Stimulated activated naive B cell treated with anti-CD40 and anti-IgM and Interleukin-4, amounts not matched to agents 10 μg/mL and 1 μg/mL and 100 μg/mL, for 72 hours (primary cell): ENCODE measurements at regions not wholly inside any gene's neighbourhood (a gene's known extent, or its start where the extent isn't known, plus 50 kb on each side); places are given as distances from the start of the nearest gene placed in this dataset.

Experiments used
- ATAC-seq, 2 donors: fragments of 150-1000 bp; cut with Tn5 transposase; replicated peaks; 2 replicates each; pipeline ENCODE4 v1.10.0; 2021; ENCODE audit warnings: moderate library complexity in 1 of 2
- DNase-seq: peaks from one replicate; pipeline ENCODE4 v3.0.0; 2021
- H3K27ac Mint-ChIP-seq: one replicate; pipeline ENCODE4 v1.8.0; 2022; ENCODE audit warnings: mild to moderate bottlenecking, mixed read lengths
- H3K27me3 Mint-ChIP-seq, 2 donors: one replicate each; pipeline ENCODE4 v1.8.0; 2022; ENCODE audit warnings: mixed read lengths in 2 of 2
- H3K36me3 Mint-ChIP-seq, 2 donors: one replicate each; pipeline ENCODE4 v1.8.0; 2022; ENCODE audit warnings: mixed read lengths in 2 of 2, mild to moderate bottlenecking in 1 of 2
- H3K4me1 Mint-ChIP-seq, 2 donors: one replicate each; pipeline ENCODE4 v1.8.0; 2022; ENCODE audit warnings: mixed read lengths in 2 of 2, mild to moderate bottlenecking in 1 of 2
- H3K4me3 Mint-ChIP-seq, 2 donors: one replicate each; pipeline ENCODE4 v1.8.0; 2022; ENCODE audit warnings: mild to moderate bottlenecking in 2 of 2, mixed read lengths in 2 of 2, moderate library complexity in 1 of 2
- H3K9me3 Mint-ChIP-seq, 2 donors: one replicate each; pipeline ENCODE4 v1.8.0; 2022; ENCODE audit warnings: mixed read lengths in 2 of 2, mild to moderate bottlenecking in 1 of 2

- Mint-ChIP-seq H3K4me3 (no peak overlapping the region), H3K9me3 (peaks cover 4 to 7% of the 10 kb centered on the region in 2 donors), H3K36me3 (no peaks in the 10 kb centered on the region), H3K27ac (no peak overlapping the region), H3K4me1 (no peaks in the 10 kb centered on the region), H3K27me3 (no peaks in the 10 kb centered on the region)
- ATAC-seq (no peak), DNase-seq (no peak)
These were observed 406.6 kb downstream of the FAM170A start for GRCh38 chr5:120035815-120036577.

DNA sequence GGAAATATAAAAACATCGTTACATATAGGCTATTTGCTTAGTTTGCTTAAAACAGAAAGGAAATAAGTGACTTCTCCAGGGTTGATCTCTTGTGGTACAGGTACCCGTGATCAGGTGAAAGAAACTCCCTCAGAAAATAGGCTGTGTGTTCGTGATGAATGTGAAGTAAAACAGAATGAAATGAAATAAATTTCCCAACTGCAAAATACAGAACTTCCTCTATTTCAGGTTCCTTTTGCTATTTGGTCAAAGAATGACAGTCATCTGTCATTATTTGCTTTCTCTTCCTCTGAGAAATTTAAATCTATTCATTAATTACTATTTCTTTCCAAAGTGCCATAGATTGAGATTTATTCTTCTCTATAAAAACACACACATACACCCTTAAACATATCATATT is 408.1 kb downstream of the FAM170A start:
- no peak overlapping the region for H3K4me3 Mint-ChIP-seq
- H3K27ac Mint-ChIP-seq: no peak overlapping the region
- no peaks in the 10 kb centered on the region for H3K36me3 Mint-ChIP-seq
- ATAC-seq: no peak
- DNase-seq: no peak
- peaks cover 4 to 7% of the 10 kb centered on the region in 2 donors for H3K9me3 Mint-ChIP-seq
- no peaks in the 10 kb centered on the region for H3K4me1 Mint-ChIP-seq
- no peaks in the 10 kb centered on the region for H3K27me3 Mint-ChIP-seq

GRCh38 chr5:120039111-120039510 is 409.8 kb downstream of the FAM170A start:
- no peak for ATAC-seq
- DNase-seq: no peak
- no peaks in the 10 kb centered on the region for H3K9me3 Mint-ChIP-seq
- H3K27ac Mint-ChIP-seq: no peak overlapping the region
- H3K4me3 Mint-ChIP-seq: no peak overlapping the region
- H3K36me3 Mint-ChIP-seq: no peaks in the 10 kb centered on the region
- H3K4me1 Mint-ChIP-seq: no peaks in the 10 kb centered on the region
- H3K27me3 Mint-ChIP-seq: no peaks in the 10 kb centered on the region

- no peak for DNase-seq
- Mint-ChIP-seq H3K4me3 (no peak overlapping the region), H3K4me1 (no peaks in the 10 kb centered on the region), H3K27me3 (no peaks in the 10 kb centered on the region), H3K27ac (no peak overlapping the region), H3K9me3 (no peaks in the 10 kb centered on the region), H3K36me3 (no peaks in the 10 kb centered on the region)
- ATAC-seq: no peak
These were observed 414.1 kb downstream of the FAM170A start for GRCh38 chr5:120043431-120043830.

GRCh38 chr5:120052916-120053828 is 410.9 kb upstream of the PRR16 start:
- Mint-ChIP-seq H3K36me3 (no peaks in the 10 kb centered on the region), H3K27me3 (no peaks in the 10 kb centered on the region), H3K4me1 (no peaks in the 10 kb centered on the region), H3K4me3 (no peak overlapping the region), H3K9me3 (no peaks in the 10 kb centered on the region), H3K27ac (no peak overlapping the region)
- ATAC-seq (no peak), DNase-seq (no peak)

GRCh38 chr5:120053841-120054240 is 410.3 kb upstream of the PRR16 start:
- DNase-seq (no peak), ATAC-seq (no peak)
- no peak overlapping the region for H3K4me3 Mint-ChIP-seq
- H3K9me3 Mint-ChIP-seq: no peaks in the 10 kb centered on the region
- H3K27me3 Mint-ChIP-seq: no peaks in the 10 kb centered on the region
- no peak overlapping the region for H3K27ac Mint-ChIP-seq
- H3K36me3 Mint-ChIP-seq: no peaks in the 10 kb centered on the region
- H3K4me1 Mint-ChIP-seq: no peaks in the 10 kb centered on the region

DNA sequence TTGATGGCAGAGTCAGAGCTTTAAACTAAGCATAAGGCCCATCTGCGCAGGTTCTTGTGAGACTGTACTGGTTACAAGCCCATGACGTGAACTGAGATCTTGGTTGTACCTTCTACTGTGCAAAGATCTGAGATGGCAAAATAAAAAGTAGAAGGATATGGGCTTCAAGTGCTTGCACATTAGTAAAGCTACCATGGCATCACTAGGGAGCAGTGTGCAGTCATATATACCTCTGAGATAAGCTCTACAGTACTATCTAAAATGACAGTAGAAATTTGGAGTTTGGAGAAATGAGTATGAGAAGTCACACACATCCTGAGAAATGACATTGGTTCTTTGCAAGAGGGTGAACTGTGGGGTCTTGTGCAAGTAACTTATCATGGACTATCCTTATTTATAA is 408.2 kb upstream of the PRR16 start:
- no peaks in the 10 kb centered on the region for H3K9me3 Mint-ChIP-seq
- no peaks in the 10 kb centered on the region for H3K4me1 Mint-ChIP-seq
- H3K4me3 Mint-ChIP-seq: no peak overlapping the region
- peak; percentile 51 to 59 for ATAC-seq
- DNase-seq: no peak
- H3K27me3 Mint-ChIP-seq: no peaks in the 10 kb centered on the region
- no peaks in the 10 kb centered on the region for H3K36me3 Mint-ChIP-seq
- no peak overlapping the region for H3K27ac Mint-ChIP-seq

DNA sequence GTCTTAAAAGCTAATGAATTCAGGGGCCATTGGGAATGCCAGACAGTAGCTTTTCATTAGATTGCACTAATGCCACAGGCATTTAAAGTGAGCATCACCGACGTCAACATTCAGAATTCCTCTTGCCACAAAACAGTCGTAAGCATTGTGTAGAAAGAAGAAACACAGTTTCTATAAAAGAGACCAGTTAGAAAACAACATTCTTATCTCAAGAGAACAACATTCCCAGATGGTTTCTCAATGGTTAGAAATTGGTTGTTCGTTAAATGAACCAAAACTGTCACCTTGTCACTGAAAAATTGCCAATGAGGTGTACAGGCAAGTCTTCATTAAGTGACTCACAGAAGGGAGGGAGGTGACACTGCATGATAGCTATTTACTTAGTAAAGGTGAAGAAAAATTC is 401.6 kb upstream of the PRR16 start:
- H3K4me3 Mint-ChIP-seq: no peak overlapping the region
- ATAC-seq (no peak), DNase-seq (no peak)
- H3K36me3 Mint-ChIP-seq: no peaks in the 10 kb centered on the region
- H3K27me3 Mint-ChIP-seq: no peaks in the 10 kb centered on the region
- H3K27ac Mint-ChIP-seq: no peak overlapping the region
- H3K9me3 Mint-ChIP-seq: no peaks in the 10 kb centered on the region
- no peaks in the 10 kb centered on the region for H3K4me1 Mint-ChIP-seq

- no peak overlapping the region for H3K4me3 Mint-ChIP-seq
- H3K9me3 Mint-ChIP-seq: no peaks in the 10 kb centered on the region
- H3K27me3 Mint-ChIP-seq: no peaks in the 10 kb centered on the region
- no peak overlapping the region for H3K27ac Mint-ChIP-seq
- H3K4me1 Mint-ChIP-seq: no peaks in the 10 kb centered on the region
- ATAC-seq (no peak), DNase-seq (no peak)
- no peaks in the 10 kb centered on the region for H3K36me3 Mint-ChIP-seq
These were observed 391.9 kb upstream of the PRR16 start for GRCh38 chr5:120072068-120072761.

DNA sequence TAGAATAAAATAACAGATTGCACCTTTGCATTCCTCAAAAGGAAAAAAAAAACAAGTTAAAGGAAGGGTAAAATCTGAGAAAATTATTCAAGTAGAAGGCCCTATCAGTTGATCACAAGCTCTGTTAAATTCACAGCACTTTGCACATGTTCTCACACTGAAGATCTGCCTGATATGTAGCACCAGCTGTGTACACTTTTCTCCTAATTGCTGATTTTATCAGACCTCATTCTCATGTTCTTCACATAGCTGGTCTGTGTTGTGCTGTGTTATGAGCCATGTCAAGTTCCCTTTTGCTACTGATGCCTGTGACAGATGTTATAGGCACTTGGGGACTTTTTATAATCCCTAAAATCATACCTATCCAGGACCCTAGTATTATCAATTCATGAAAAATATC is 390.4 kb upstream of the PRR16 start:
- no peaks in the 10 kb centered on the region for H3K9me3 Mint-ChIP-seq
- no peaks in the 10 kb centered on the region for H3K36me3 Mint-ChIP-seq
- no peaks in the 10 kb centered on the region for H3K27me3 Mint-ChIP-seq
- ATAC-seq: no peak
- no peaks in the 10 kb centered on the region for H3K4me1 Mint-ChIP-seq
- DNase-seq: no peak
- H3K4me3 Mint-ChIP-seq: no peak overlapping the region
- H3K27ac Mint-ChIP-seq: no peak overlapping the region

GRCh38 chr5:120080781-120081180 is 383.3 kb upstream of the PRR16 start:
- no peak overlapping the region for H3K27ac Mint-ChIP-seq
- H3K4me1 Mint-ChIP-seq: no peaks in the 10 kb centered on the region
- no peaks in the 10 kb centered on the region for H3K36me3 Mint-ChIP-seq
- no peak for DNase-seq
- H3K27me3 Mint-ChIP-seq: no peaks in the 10 kb centered on the region
- no peak for ATAC-seq
- H3K4me3 Mint-ChIP-seq: no peak overlapping the region
- H3K9me3 Mint-ChIP-seq: no peaks in the 10 kb centered on the region

DNA sequence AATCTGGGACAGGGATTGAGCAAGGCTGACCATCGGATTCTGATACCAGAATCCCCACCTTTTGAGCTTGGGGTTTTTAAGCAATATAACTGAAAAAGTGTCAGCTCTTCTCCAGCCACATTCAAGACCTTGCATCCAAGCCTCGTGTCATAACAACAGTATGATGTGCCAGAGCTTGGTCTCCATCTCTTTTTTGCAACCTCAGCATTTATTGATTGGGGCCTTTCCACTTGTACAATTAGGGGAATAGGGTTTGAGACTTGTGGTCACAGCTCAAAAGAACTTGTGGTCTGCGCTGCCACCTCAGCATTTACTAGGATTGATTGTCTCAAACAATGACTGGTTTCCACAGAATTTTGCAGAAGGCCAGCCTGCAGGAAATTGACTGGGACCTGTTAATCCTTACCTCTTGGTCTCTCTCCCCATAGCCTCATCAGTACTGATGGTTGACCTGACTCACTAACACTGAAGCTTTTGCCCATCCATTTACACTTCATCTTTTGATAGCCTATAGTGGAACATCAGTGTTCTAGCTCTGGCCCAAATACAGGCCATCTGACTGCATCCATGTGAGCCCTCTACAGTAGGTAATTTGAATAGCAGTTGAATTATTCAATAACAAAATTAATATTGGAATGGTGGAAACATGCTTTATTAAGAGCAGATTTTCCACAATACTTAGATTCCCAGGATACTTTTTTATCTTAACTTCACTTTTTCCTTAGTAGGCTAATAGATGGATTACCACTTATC is 381.6 kb upstream of the PRR16 start:
- Mint-ChIP-seq H3K27ac (no peak overlapping the region), H3K4me3 (no peak overlapping the region), H3K4me1 (no peaks in the 10 kb centered on the region), H3K27me3 (no peaks in the 10 kb centered on the region), H3K36me3 (no peaks in the 10 kb centered on the region), H3K9me3 (no peaks in the 10 kb centered on the region)
- no peak for ATAC-seq
- DNase-seq: no peak

- Mint-ChIP-seq H3K36me3 (no peaks in the 10 kb centered on the region), H3K27me3 (no peaks in the 10 kb centered on the region), H3K4me1 (no peaks in the 10 kb centered on the region), H3K9me3 (no peaks in the 10 kb centered on the region), H3K4me3 (no peak overlapping the region), H3K27ac (no peak overlapping the region)
- ATAC-seq: no peak
- DNase-seq: no peak
These were observed 380.1 kb upstream of the PRR16 start for GRCh38 chr5:120083851-120084542.

- no peak overlapping the region for H3K27ac Mint-ChIP-seq
- ATAC-seq: no peak
- H3K4me1 Mint-ChIP-seq: no peaks in the 10 kb centered on the region
- no peak overlapping the region for H3K4me3 Mint-ChIP-seq
- DNase-seq: no peak
- H3K27me3 Mint-ChIP-seq: no peaks in the 10 kb centered on the region
- H3K36me3 Mint-ChIP-seq: no peaks in the 10 kb centered on the region
- no peaks in the 10 kb centered on the region for H3K9me3 Mint-ChIP-seq
These were observed 379.6 kb upstream of the PRR16 start for GRCh38 chr5:120084543-120084870.
